WI38 (cell line): ENCODE measurements at regions not wholly inside any gene's neighbourhood (a gene's known extent, or its start where the extent isn't known, plus 50 kb on each side); places are given as distances from the start of the nearest gene placed in this dataset.

Experiments used
- H3K4me3 ChIP-seq: 2 replicates; pipeline ENCODE4 v1.5.1; 2011; ENCODE audit warnings: low read depth, mild to moderate bottlenecking, control low read depth, low read length
- CTCF ChIP-seq: IDR thresholded peaks from 2 replicates; pipeline ENCODE4 v1.5.1; 2012; ENCODE audit warnings: low read depth, mild to moderate bottlenecking, control low read depth, low read length

- no peak overlapping the region for H3K4me3 ChIP-seq
- no peak for TF ChIP-seq CTCF
Observed at GRCh38 chr5:125005266-125005665, 258.8 kb upstream of the ZNF608 start.

GRCh38 chr5:125006011-125006685 lies 259.7 kb upstream of the ZNF608 start:
- H3K4me3 ChIP-seq: no peak overlapping the region
- TF ChIP-seq CTCF: no peak

- no peak overlapping the region for H3K4me3 ChIP-seq
Observed at GRCh38 chr5:125010356-125010755, 263.9 kb upstream of the ZNF608 start.

GRCh38 chr5:125011014-125011413 lies 264.6 kb upstream of the ZNF608 start:
- no peak for TF ChIP-seq CTCF
- H3K4me3 ChIP-seq: no peak overlapping the region

More at GRCh38 chr5:125010356-125010755, 263.9 kb upstream of the ZNF608 start:
- TF ChIP-seq CTCF: no peak

- no peak overlapping the region for H3K4me3 ChIP-seq
- TF ChIP-seq CTCF: no peak
Observed at GRCh38 chr5:125011419-125011818, 265.0 kb upstream of the ZNF608 start.

GRCh38 chr5:125011947-125012346 lies 265.5 kb upstream of the ZNF608 start:
- no peak overlapping the region for H3K4me3 ChIP-seq
- no peak for TF ChIP-seq CTCF

GRCh38 chr5:125012727-125013451 lies 266.4 kb upstream of the ZNF608 start:
- TF ChIP-seq CTCF: no peak

More at GRCh38 chr5:125012727-125013451, 266.4 kb upstream of the ZNF608 start:
- H3K4me3 ChIP-seq: no peak overlapping the region
